Loucy (cell line): ENCODE measurements at regions not wholly inside any gene's neighbourhood (a gene's known extent, or its start where the extent isn't known, plus 50 kb on each side); places are given as distances from the start of the nearest gene placed in this dataset.

Experiments
- H2AFZ ChIP-seq: fragments of 200-600 bp; sonication (generic); 2 replicates; pipeline ENCODE4 v1.6.0; 2016; ENCODE audit warnings: antibody characterized with exemption, mild to moderate bottlenecking, low read length, moderate library complexity
- H3F3A ChIP-seq: fragments of 200-600 bp; 2 replicates; pipeline ENCODE4 v1.6.0; 2016; ENCODE audit warnings: antibody characterized with exemption, low read depth, mild to moderate bottlenecking
- H3K27me3 ChIP-seq: fragments of 200-600 bp; sonication (generic); 2 replicates; pipeline ENCODE4 v1.6.1; 2014; ENCODE audit warnings: low read length, mild to moderate bottlenecking; ENCODE audit not compliant: insufficient read depth, poor library complexity, severe bottlenecking
- H3K36me3 ChIP-seq: fragments of 200-600 bp; sonication (generic); 2 replicates; pipeline ENCODE4 v1.6.1; 2016; ENCODE audit warnings: low read length; ENCODE audit not compliant: insufficient read depth
- H3K4me1 ChIP-seq: fragments of 200-600 bp; sonication (generic); 2 replicates; pipeline ENCODE4 v1.5.1; 2014; ENCODE audit warnings: low read length, mild to moderate bottlenecking; ENCODE audit not compliant: insufficient read depth, poor library complexity, severe bottlenecking
- H3K4me2 ChIP-seq: fragments of 200-600 bp; sonication (generic); 2 replicates; pipeline ENCODE4 v1.6.0; 2014; ENCODE audit warnings: antibody characterized with exemption, low read length, low read depth, mild to moderate bottlenecking; ENCODE audit not compliant: poor library complexity, severe bottlenecking
- H3K4me3 ChIP-seq: fragments of 200-600 bp; sonication (generic); 2 replicates; pipeline ENCODE4 v1.5.1; 2014; ENCODE audit warnings: low read length, mild to moderate bottlenecking, mixed read lengths; ENCODE audit not compliant: poor library complexity, severe bottlenecking
- H3K79me2 ChIP-seq: fragments of 200-600 bp; sonication (generic); 2 replicates; pipeline ENCODE4 v1.6.1; 2014; ENCODE audit warnings: low read length; ENCODE audit not compliant: insufficient read depth
- H3K9ac ChIP-seq: fragments of 200-600 bp; sonication (generic); 2 replicates; pipeline ENCODE4 v1.6.0; 2014; ENCODE audit warnings: mild to moderate bottlenecking, low read depth, low read length, moderate library complexity; ENCODE audit not compliant: poor library complexity, severe bottlenecking
- H3K9me2 ChIP-seq: fragments of 200-600 bp; sonication (generic); replicated peaks from 2 replicates; pipeline ENCODE4 v1.6.1; 2016; ENCODE audit warnings: low read depth, low read length, mixed read lengths
- H3K9me3 ChIP-seq: fragments of 200-600 bp; sonication (generic); 2 replicates; pipeline ENCODE4 v1.6.1; 2014; ENCODE audit warnings: mild to moderate bottlenecking, antibody characterized with exemption, low read length, low read depth; ENCODE audit not compliant: insufficient read depth
- H4K20me1 ChIP-seq: fragments of 200-600 bp; sonication (generic); 2 replicates; pipeline ENCODE4 v1.6.0; 2014; ENCODE audit warnings: antibody characterized with exemption, low read length, mild to moderate bottlenecking; ENCODE audit not compliant: insufficient read depth, poor library complexity, severe bottlenecking
- EZH2phosphoT487 ChIP-seq: fragments of 200-600 bp; IDR thresholded peaks from 2 replicates; pipeline ENCODE4 v1.6.1; 2018; ENCODE audit warnings: antibody characterized with exemption, mild to moderate bottlenecking, moderate library complexity, borderline replicate concordance
- TF ChIP-seq, protein P1 (sequence below): fragments of 200-600 bp; sonication (generic); conservative IDR thresholded peaks from 2 replicates; pipeline ENCODE4 v1.5.1; 2014; ENCODE audit warnings: mild to moderate bottlenecking, antibody characterized with exemption, low read length

DNA sequence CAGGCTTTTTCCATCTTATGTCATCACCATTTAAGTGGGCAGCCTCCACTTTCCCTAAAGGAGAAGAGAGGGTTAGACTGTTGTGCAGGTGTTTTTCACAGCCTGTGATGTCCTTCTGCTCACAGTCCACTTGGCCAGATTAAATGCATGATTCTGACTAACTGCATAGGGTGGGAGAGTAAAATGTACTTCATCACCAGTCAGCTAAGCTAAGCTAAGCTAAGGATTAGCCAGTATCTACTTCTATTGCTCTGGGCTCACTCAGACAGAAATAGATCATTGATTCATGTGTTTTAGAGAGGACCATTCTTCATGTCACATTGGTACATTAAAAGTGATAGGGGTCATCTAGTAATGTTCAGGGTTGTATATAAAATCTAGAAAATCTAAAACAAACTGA lies 1013.1 kb downstream of the NTRK3 start:
- Histone ChIP-seq H3K9ac (no peak overlapping the region), H3K79me2 (no peaks in the 10 kb centered on the region), H3K27me3 (no peaks in the 10 kb centered on the region), H4K20me1 (no peaks in the 10 kb centered on the region), H3K9me3 (no peaks in the 10 kb centered on the region), H3K4me1 (no peaks in the 10 kb centered on the region), H3K4me2 (no peak overlapping the region), H3K4me3 (no peak overlapping the region), H3F3A (no peaks in the 10 kb centered on the region), H3K9me2 (no peaks in the 10 kb centered on the region), H3K36me3 (no peaks in the 10 kb centered on the region), H2AFZ (no peak overlapping the region)
- no peak for TF ChIP-seq EZH2phosphoT487
- TF ChIP-seq, protein P1, sequence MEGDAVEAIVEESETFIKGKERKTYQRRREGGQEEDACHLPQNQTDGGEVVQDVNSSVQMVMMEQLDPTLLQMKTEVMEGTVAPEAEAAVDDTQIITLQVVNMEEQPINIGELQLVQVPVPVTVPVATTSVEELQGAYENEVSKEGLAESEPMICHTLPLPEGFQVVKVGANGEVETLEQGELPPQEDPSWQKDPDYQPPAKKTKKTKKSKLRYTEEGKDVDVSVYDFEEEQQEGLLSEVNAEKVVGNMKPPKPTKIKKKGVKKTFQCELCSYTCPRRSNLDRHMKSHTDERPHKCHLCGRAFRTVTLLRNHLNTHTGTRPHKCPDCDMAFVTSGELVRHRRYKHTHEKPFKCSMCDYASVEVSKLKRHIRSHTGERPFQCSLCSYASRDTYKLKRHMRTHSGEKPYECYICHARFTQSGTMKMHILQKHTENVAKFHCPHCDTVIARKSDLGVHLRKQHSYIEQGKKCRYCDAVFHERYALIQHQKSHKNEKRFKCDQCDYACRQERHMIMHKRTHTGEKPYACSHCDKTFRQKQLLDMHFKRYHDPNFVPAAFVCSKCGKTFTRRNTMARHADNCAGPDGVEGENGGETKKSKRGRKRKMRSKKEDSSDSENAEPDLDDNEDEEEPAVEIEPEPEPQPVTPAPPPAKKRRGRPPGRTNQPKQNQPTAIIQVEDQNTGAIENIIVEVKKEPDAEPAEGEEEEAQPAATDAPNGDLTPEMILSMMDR, result no peak

DNA sequence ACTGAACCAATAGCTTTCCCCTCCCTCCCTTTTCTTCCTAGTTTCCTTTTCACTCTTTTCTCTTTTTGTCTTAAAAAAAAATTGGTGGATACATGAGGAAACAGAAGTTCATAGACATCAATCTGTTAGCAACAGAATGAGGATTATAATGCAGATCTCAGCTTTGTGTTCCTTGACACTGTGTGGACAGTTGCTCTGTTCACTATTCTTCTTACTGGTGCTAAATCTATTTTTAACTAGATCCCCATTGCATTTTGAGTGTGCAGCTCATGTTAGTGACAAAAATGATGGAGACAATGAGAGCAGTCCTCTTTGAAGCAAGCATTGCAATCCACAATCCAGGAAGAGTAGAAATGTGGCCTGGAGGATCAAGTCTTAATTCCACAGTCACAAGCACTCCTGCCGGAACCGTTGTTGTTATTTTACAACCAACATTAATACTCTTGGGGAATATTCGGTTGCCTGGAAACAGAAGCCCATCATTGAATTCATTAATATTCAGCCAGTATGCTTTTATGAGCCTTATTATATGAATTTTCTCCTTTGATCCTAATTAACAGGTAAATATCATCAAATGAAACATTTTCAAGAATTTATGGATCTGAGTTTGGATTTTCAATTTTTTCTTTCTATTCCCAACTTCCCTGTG lies 1016.8 kb downstream of the NTRK3 start:
- no peaks in the 10 kb centered on the region for H3K27me3 ChIP-seq
- no peaks in the 10 kb centered on the region for H3K36me3 ChIP-seq
- no peaks in the 10 kb centered on the region for H3K9me2 ChIP-seq
- no peak overlapping the region for H2AFZ ChIP-seq
- H3K4me1 ChIP-seq, result no peaks in the 10 kb centered on the region
- H3K4me3 ChIP-seq, result no peak overlapping the region
- no peaks in the 10 kb centered on the region for H3K79me2 ChIP-seq
- no peaks in the 10 kb centered on the region for H4K20me1 ChIP-seq
- H3K4me2 ChIP-seq, result no peak overlapping the region
- no peaks in the 10 kb centered on the region for H3F3A ChIP-seq
- H3K9ac ChIP-seq, result no peak overlapping the region
- no peak for TF ChIP-seq EZH2phosphoT487
- TF ChIP-seq, protein P1, result no peak
- H3K9me3 ChIP-seq, result 0 out of 2 replicates have a peak, but pooled peaks cover 3% of the 10 kb centered on the region

DNA sequence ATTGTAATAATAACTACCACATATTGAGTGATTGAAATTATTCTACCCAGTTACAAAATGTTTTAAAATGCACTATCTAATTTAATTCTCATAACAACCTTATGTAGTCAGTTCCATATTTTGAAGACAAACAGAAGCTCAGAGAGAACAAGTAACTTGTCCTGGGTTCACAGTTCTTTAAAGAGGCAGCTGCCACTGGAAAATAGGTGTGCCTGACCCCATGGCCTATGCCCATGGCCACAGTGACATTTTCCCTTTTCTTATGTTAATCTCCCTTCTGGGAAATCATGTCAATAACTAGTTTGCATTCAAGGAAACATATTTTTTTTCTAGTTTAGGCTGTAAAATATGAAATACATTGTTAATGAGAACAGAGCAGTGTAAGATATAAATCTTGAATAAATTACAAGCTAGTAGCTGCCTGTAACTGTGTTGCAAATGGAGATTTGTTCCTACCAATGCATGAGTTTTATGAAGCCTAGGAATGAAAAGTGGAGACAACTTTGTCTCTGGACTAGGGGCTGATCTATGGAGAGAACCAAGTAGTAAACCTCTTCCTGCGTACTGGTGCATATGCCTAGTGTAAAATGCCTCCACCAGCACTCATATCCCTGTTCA lies 1018.0 kb downstream of the NTRK3 start:
- Histone ChIP-seq H3K4me3 (no peak overlapping the region), H3K27me3 (no peaks in the 10 kb centered on the region), H3K4me2 (no peak overlapping the region), H3K9me3 (0 out of 2 replicates have a peak, but pooled peaks cover 3% of the 10 kb centered on the region), H2AFZ (no peak overlapping the region), H4K20me1 (no peaks in the 10 kb centered on the region), H3K79me2 (no peaks in the 10 kb centered on the region), H3K9ac (no peak overlapping the region), H3K9me2 (no peaks in the 10 kb centered on the region), H3F3A (no peaks in the 10 kb centered on the region), H3K4me1 (no peaks in the 10 kb centered on the region), H3K36me3 (no peaks in the 10 kb centered on the region)
- TF ChIP-seq EZH2phosphoT487, result no peak
- TF ChIP-seq, protein P1, result no peak
